K562 (cell line): ENCODE measurements at regions not wholly inside any gene's neighbourhood (a gene's known extent, or its start where the extent isn't known, plus 50 kb on each side); places are given as distances from the start of the nearest gene placed in this dataset.

Experiments used
- ATAC-seq: fragments of 200-7000 bp; cut with Tn5 transposase; 3 replicates; pipeline ENCODE4 v1.9.1; 2020; ENCODE audit warnings: moderate library complexity
- BruUV-seq: library from RNA; stranded (reverse); fragments of 400-500 nt; replicated peaks from 2 replicates; lab custom pipeline; 2021; lab: Mats Ljungman, UMichigan
- CTCF ChIA-PET: fragments of 300-600 bp; formaldehyde crosslinking; extraction: SDS; loops from one replicate; lab custom pipeline; 2021; ENCODE audit warnings: low intra/inter-chr PET ratio; lab: Yijun Ruan, JAX
- POLR2A ChIA-PET: fragments of 300-600, 350-650 bp; sonication (Branson Sonifier 250); formaldehyde crosslinking; extraction: SDS; loops from one replicate; lab custom pipeline; 2021; ENCODE audit warnings: antibody characterized with exemption, inconsistent platforms; lab: Yijun Ruan, JAX
- DNase-seq, 4 experiments: peaks; one replicate each; pipeline versions ENCODE4 v3.0.0 to v3.0.0-alpha.2; 2011 to 2018; ENCODE audit warnings: low spot score in 3 of 4, mixed read lengths in 3 of 4; ENCODE audit errors: extremely low read depth in 1 of 4
- FAIRE-seq: peaks from 2 replicates; lab custom pipeline; 2011; peaks lifted over from hg19 to GRCh38; lab: Jason Lieb, UNC
- H2AFZ ChIP-seq: 2 replicates; pipeline ENCODE4 v1.6.0; 2011; ENCODE audit warnings: low read depth, low read length, control low read depth, inconsistent platforms
- H3K27ac ChIP-seq: fragments of 200-600 bp; 3 replicates; pipeline ENCODE4 v1.8.0; 2011; ENCODE audit warnings: low read depth, mild to moderate bottlenecking, control low read depth, inconsistent platforms, low read length, moderate library complexity, mixed read lengths; ENCODE audit errors: extremely low read depth
- H3K27me3 ChIP-seq, 2 experiments: fragments of 300-600 bp in 1 of 2; 2 replicates in 1 of 2; 3 replicates in 1 of 2; pipeline versions ENCODE4 v1.6.0 to v1.8.0; 2011; ENCODE audit warnings: inconsistent platforms in 2 of 2, low read length in 2 of 2, mild to moderate bottlenecking in 1 of 2, mixed read lengths in 1 of 2, moderate library complexity in 1 of 2; ENCODE audit not compliant: control insufficient read depth in 2 of 2, insufficient read depth in 2 of 2
- H3K36me3 ChIP-seq: fragments of 300-600 bp; 3 replicates; pipeline ENCODE4 v1.8.0; 2011; ENCODE audit warnings: mild to moderate bottlenecking, low read length, inconsistent platforms; ENCODE audit not compliant: control insufficient read depth, insufficient read depth
- H3K4me1 ChIP-seq, 2 experiments: fragments of 200-600 bp in 1 of 2; replicated peaks in 1 of 2; 2 replicates in 1 of 2; 3 replicates in 1 of 2; pipeline versions ENCODE4 v1.5.1 to v1.8.0; 2011; ENCODE audit warnings: inconsistent platforms in 2 of 2, low read length in 2 of 2, mild to moderate bottlenecking in 1 of 2, mixed read lengths in 1 of 2, moderate library complexity in 1 of 2; ENCODE audit not compliant: control insufficient read depth in 2 of 2, insufficient read depth in 2 of 2
- H3K4me2 ChIP-seq: 2 replicates; pipeline ENCODE4 v1.6.1; 2011; ENCODE audit warnings: low read length, control low read depth, inconsistent platforms, mixed read lengths; ENCODE audit not compliant: insufficient read depth
- H3K4me3 ChIP-seq: fragments of 200-600 bp; sonication (generic), shearing (Covaris generic); 2 replicates; pipeline ENCODE4 v1.5.1; 2016; ENCODE audit warnings: control low read depth, inconsistent platforms
- H3K79me2 ChIP-seq: fragments of 200-600 bp; 3 replicates; pipeline ENCODE4 v1.8.0; 2011; ENCODE audit warnings: low read length, inconsistent platforms; ENCODE audit not compliant: control insufficient read depth, insufficient read depth
- H3K9ac ChIP-seq, 2 experiments: 2 replicates each; pipeline versions ENCODE4 v1.6.0 to v1.6.1; 2011; ENCODE audit warnings: low read depth in 2 of 2, low read length in 2 of 2, control low read depth in 1 of 2, inconsistent platforms in 1 of 2, mild to moderate bottlenecking in 1 of 2, mixed read lengths in 1 of 2; ENCODE audit not compliant: insufficient read depth in 1 of 2
- H3K9me1 ChIP-seq: one replicate; pipeline ENCODE4 v1.6.0; 2011; ENCODE audit warnings: inconsistent platforms, mild to moderate bottlenecking, low read length, moderate library complexity; ENCODE audit not compliant: control insufficient read depth, insufficient read depth
- H3K9me3 ChIP-seq: replicated peaks from 2 replicates; pipeline ENCODE4 v1.5.1; 2011; ENCODE audit warnings: low read depth, low read length, inconsistent platforms; ENCODE audit not compliant: control insufficient read depth, insufficient read depth
- H4K20me1 ChIP-seq: replicated peaks from 2 replicates; pipeline ENCODE4 v1.6.1; 2011; ENCODE audit warnings: low read length, inconsistent platforms, mixed read lengths; ENCODE audit not compliant: control insufficient read depth, insufficient read depth
- HNRNPK ChIP-seq: fragments of 200-400 bp; formaldehyde crosslinking; IDR thresholded peaks from one replicate; pipeline ENCODE4 v1.6.1; 2018; ENCODE audit warnings: mild to moderate bottlenecking, low read depth, low read length; ENCODE audit not compliant: poor library complexity, severe bottlenecking
- MBD2 ChIP-seq: sonication (generic); IDR thresholded peaks from 2 replicates; pipeline ENCODE4 v1.6.1; 2016; ENCODE audit warnings: low read depth, borderline replicate concordance
- MEF2D ChIP-seq: conservative IDR thresholded peaks from 2 replicates; pipeline ENCODE4 v1.6.1; 2016; ENCODE audit warnings: low read depth, missing genetic modification characterization, missing compliant biosample characterization
- MTA1 ChIP-seq: fragments of 450-650 bp; IDR thresholded peaks from 2 replicates; pipeline ENCODE4 v1.6.1; 2017; ENCODE audit warnings: borderline replicate concordance
- SRSF3 ChIP-seq: fragments of 200-400 bp; formaldehyde crosslinking; IDR thresholded peaks from 2 replicates; pipeline ENCODE4 v1.6.1; 2016; ENCODE audit warnings: mild to moderate bottlenecking, low read length, moderate library complexity; ENCODE audit not compliant: insufficient read depth
- SRSF9 ChIP-seq: fragments of 200-400 bp; formaldehyde crosslinking; IDR thresholded peaks from 2 replicates; pipeline ENCODE4 v1.6.1; 2017; ENCODE audit warnings: low read depth, low read length, borderline replicate concordance
- ZFP1 ChIP-seq: fragments of 450-650 bp; formaldehyde crosslinking; IDR thresholded peaks from 2 replicates; pipeline ENCODE4 v1.4.0; 2020; ENCODE audit warnings: mild to moderate bottlenecking, mixed read lengths
- ZNF239 ChIP-seq: fragments of 250-450 bp; sonication (Bioruptor Pico); IDR thresholded peaks from 2 replicates; pipeline ENCODE4 v1.4.0; 2020; ENCODE audit warnings: mild to moderate bottlenecking
- WGBS: fragments of 100-300 bp; shearing (Covaris generic); methylation state at CpG from one replicate; pipeline ENCODE4 v1.1.6; 2016; ENCODE audit warnings: low coverage, mixed read lengths; ENCODE audit not compliant: insufficient coverage; ENCODE audit errors: missing lambda C conversion rate; 5-methylcytosine and 5-hydroxymethylcytosine counted together
- in situ Hi-C: fragments of 300-500 bp; cut with MboI; formaldehyde crosslinking; loops from 4 replicates; pipeline ENCODE4 v1.15.0; 2018; ENCODE audit warnings: inconsistent platforms, mixed read lengths
- intact Hi-C: fragments of 100-400 bp; cut with micrococcal nuclease; formaldehyde crosslinking; loops from 2 replicates; pipeline ENCODE4 v1.14.2; 2022
- TF ChIP-seq, protein P1 (sequence below): sonication (generic); formaldehyde crosslinking; IDR thresholded peaks from 2 replicates; pipeline ENCODE4 v1.8.0; 2022; ENCODE audit warnings: mild to moderate bottlenecking, low read depth, missing genetic modification reagents
- TF ChIP-seq, protein P2 (sequence below): fragments of 250-450 bp; sonication (Bioruptor Pico); IDR thresholded peaks from 2 replicates; pipeline ENCODE4 v1.4.0; 2020

DNA sequence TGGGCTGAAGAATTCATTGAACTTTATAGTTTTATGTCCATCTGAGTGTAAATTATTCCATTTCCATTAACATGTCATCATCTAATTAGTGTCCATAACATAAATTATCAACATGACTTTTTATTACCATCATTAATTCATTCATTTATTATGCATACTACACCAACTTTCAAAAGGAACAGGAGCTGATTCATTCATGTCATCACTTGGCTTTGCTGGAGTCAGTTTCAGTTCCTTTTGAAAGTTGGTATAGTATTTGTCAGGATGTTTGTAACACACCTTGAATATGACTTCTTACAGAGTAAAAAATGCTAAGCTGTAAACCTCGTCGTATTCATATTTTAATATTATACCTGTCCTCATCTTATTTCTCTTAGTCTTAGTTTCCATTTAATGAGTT, 298.0 kb upstream of the RBMS3 start:
- intact Hi-C loops (no loop called here), in situ Hi-C loops (no loop called here)
- Histone ChIP-seq H3K9ac (no peak overlapping the region), H3K27me3 (no peaks in the 10 kb centered on the region), H2AFZ (no peak overlapping the region), H3K4me2 (no peak overlapping the region), H3K36me3 (no peaks in the 10 kb centered on the region), H3K9me1 (no peaks in the 10 kb centered on the region), H3K27ac (no peak overlapping the region), H3K4me3 (no peak overlapping the region), H4K20me1 (no peaks in the 10 kb centered on the region), H3K9me3 (peaks cover 2% of the 10 kb centered on the region; the same call in 1 of the 2 replicates), H3K4me1 (no peaks in the 10 kb centered on the region), H3K79me2 (no peaks in the 10 kb centered on the region)
- no TSS peak for BruUV-seq
- WGBS = 3% methylated on average over 2 of the region's 2 CpGs
- POLR2A ChIA-PET = no interaction called here
- TF ChIP-seq ZNF239 (CRISPR knock-in tag) (no peak), SRSF3 (no peak), HNRNPK (no peak), ZFP1 (CRISPR knock-in tag) (no peak), SRSF9 (no peak), MTA1 (no peak), MEF2D (no peak), MBD2 (no peak)
- TF ChIP-seq, protein P1, sequence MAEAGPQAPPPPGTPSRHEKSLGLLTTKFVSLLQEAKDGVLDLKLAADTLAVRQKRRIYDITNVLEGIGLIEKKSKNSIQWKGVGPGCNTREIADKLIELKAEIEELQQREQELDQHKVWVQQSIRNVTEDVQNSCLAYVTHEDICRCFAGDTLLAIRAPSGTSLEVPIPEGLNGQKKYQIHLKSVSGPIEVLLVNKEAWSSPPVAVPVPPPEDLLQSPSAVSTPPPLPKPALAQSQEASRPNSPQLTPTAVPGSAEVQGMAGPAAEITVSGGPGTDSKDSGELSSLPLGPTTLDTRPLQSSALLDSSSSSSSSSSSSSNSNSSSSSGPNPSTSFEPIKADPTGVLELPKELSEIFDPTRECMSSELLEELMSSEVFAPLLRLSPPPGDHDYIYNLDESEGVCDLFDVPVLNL = no peak
- TF ChIP-seq, protein P2, sequence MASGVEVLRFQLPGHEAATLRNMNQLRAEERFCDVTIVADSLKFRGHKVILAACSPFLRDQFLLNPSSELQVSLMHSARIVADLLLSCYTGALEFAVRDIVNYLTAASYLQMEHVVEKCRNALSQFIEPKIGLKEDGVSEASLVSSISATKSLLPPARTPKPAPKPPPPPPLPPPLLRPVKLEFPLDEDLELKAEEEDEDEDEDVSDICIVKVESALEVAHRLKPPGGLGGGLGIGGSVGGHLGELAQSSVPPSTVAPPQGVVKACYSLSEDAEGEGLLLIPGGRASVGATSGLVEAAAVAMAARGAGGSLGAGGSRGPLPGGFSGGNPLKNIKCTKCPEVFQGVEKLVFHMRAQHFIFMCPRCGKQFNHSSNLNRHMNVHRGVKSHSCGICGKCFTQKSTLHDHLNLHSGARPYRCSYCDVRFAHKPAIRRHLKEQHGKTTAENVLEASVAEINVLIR (CRISPR knock-in tag) = no peak
- ATAC-seq = no peak
- no peak for FAIRE-seq
- CTCF ChIA-PET = no interaction called here
- DNase-seq = no peak
